ENCODE measurements at regions not wholly inside any gene's neighbourhood (a gene's known extent, or its start where the extent isn't known, plus 50 kb on each side); places are given as distances from the start of the nearest gene placed in this dataset.
"Not testable (repeated sequence)": the region's sequence is repeated elsewhere in the genome, so short reads cannot be mapped to it uniquely, and the experiment has no call there.

DNA sequence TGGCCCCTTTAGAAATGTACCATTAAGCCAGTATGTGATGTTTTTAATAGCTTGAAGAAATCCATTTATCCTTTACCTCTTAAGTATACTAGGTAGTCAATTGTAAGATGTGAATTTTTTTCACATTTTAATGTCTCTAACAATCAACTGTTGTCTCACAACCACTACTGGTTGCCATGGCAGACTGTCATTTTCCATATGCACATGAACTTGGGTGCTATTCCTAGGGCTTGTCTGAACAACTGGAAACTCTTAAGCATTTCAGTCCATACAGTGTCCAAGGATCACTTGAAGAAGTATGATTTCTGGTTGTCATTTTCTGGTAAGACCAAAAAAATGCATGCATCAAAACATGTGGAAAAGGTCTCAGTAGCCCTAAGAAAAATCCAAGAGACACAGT, 315.1 kb downstream of the HHIPL2 start:
- no peak for DNase-seq

DNA sequence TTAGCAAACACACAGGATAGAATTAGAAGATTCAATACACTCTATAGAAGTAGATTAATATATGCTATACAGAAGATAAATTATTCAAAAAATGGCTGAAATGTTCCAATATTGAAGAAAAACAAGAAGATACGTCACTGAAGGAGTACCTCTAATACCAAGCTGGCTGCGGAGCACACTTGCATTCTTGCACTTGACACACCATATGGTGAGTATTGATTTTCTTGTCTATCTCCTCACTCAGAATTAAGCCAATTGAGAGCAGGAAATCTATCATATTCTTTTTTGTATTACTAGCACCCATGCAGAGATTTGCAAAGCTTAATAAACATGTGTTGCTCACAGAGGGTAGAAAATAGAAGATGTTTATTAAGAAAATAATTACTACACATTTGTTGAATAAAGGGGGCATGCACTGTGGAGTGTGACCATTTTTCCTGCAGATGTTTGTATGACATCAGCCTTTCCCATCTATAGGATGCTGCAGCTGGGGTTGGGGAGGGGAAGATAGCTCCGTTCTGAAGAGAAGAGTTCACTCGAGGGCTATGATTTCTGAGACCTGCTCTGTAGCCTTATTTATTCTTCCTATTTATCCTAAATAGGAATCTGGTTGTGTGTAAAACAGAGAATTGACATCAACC, 318.1 kb downstream of the HHIPL2 start:
- no peak for DNase-seq

DNA sequence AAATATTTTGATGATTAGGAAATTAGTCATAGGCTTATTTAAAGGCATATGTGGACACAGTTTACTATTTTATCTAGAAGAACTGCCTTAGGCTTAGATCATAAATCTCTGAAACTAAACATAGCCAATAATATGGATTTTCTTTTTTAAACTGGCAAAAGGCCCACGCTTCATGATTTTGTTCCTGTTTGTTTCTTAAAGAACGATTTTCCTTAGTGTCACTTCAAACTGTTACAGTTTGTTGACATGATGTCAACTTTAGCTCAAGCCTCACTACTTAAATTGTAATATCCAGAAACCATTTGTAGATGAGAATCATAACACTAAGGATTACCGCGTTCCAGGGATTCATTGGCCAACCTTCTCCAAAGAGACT, 322.6 kb downstream of the HHIPL2 start:
- DNase-seq: no peak

DNA sequence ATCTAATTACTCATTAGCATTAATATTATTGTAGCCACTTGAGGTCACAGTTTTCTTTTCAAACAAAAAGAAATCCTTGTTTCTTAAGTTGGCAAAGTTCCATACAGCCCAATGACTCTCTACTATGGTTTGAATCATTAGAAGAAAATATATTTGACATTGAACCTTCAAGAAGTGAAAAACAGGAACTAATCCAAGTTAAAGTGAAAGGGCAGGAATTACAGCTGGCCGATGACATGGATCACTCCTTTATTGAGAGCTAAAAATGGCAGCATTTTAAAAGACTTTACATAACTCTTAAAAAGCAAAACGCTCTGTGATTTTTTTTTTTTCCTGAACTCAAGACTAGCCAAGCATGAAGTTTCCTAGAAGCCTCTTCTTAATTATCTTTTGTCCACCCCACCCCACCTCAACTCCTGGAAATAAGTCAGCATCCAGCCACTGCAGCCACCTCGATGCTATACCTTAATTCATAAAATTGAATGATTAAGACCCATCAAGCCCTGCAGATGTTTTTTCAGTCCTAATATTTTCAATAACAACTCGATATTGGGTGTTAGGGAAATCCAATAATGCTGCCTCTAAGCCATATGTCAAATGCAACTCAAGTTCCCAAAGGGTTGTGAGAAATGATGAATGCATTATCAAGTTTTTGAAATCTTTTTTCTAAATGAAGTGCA, 323.1 kb downstream of the HHIPL2 start:
- no peak for DNase-seq

DNA sequence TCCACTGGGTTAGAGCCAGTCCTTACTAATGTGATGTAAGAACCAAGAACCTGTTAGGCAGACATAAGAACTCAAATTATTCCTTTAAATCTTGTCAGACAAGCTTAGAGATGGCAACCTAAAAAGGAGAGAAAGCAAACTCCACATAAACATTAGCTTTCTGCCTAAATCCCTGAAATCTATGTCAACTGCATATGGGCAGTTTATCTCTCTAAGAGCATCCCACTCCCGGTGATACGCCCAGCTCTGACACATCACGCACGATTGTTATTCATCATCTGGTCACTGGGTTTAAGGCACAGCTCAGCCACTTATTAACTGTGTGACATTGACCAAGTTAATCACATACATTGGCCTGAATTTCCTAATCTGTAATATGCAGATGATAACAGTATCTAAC, 323.7 kb downstream of the HHIPL2 start:
- DNase-seq: no peak

DNA sequence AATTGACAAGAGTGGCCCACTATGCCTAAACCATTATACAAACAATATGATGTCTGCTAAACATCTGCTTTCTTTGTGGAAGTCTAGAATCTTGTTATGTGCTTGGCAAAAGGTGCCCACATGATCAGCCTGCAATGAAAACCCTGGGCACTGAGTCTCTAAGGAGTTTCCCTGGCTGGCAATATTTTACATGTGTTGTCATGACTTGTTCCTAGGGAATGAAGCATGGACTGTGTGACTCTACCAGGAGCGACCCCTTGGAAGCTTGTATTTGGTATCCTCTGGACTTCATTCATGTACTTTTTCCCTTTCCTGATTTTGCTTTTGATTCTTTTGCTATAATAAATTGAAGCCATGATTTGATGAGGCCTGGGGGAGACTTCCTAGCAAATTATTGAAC, 324.9 kb downstream of the HHIPL2 start:
- DNase-seq: no peak

DNA sequence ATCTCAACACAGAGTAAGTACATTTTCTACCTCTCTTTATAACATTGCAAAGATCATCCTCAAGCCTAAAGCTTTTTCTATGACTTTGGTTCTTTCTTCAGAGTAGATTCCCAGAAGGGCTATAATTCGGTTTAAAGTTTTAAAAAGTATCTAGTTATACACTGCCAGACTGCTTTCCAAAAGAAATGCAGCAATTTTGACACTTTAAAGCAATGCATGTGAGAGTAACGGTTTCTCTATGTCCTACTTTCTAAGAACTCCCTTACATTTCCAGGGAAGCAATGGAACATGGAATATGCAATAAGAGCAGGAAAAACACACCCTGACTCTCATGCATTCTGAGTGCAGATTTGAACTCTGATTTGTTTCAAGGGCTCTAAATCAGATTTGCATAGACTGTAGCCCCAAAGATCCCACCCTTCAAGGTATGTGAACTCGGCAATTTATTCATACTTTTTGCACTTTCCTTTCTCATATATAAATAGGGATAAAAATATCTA, 331.6 kb downstream of the HHIPL2 start:
- DNase-seq: no peak

DNA sequence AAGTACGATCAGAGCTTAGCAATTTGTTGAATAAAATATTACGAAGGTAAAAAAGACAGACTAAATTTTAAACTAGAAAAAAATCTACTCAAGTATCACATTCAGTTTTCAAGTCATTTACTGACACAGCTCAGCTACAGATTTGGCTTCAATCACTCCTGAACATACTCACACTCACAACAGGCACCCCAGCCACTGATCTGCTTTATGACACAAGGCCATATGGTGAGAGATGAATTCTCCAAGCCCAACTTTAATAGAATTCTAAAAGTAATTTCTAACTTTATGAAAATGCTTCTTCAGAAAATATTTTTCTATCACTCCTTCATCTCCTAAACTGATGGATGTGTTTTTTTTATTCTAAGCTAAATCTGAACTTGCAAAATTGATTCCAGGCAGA, 337.1 kb downstream of the HHIPL2 start:
- DNase-seq: no peak

DNA sequence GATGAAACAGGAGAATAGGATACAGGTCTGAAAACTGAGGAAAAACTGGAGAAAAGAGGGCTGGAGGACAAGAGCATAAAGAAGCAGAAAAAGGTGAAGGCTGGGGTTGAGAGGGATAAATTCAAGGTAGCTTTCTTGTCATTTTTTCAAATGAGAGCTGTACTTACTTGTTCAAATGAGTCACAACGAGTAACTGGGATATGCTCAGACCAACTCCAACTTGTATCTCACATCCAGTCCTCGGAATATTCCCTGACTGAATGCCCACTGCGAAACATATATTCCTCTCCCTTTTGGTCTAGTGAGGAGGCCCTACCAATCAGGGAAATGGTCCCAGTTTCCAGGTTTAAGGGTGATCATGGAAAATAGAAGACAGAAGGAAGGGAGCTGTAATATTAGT, 343.4 kb downstream of the HHIPL2 start:
- DNase-seq: no peak

DNA sequence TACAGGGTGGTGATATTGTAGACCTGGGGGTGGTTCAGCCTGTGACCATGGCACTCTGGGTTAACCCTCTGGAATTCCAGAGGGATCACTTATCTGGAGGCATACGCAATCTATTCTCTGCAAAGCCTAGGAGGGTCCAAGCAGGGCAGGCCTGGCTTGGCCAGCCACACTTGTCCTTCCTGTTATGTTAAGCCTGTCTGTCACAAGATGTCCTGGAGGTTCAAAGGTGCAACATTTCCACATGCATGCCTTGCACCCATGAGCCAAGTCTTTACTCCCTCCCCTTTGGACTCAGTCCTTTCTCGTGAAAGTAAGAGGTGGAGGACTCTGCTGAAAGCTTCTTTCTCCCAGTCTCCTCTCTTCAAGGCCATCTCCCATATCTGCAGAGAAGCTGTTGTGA, 345.1 kb downstream of the HHIPL2 start:
- DNase-seq: no peak

DNA sequence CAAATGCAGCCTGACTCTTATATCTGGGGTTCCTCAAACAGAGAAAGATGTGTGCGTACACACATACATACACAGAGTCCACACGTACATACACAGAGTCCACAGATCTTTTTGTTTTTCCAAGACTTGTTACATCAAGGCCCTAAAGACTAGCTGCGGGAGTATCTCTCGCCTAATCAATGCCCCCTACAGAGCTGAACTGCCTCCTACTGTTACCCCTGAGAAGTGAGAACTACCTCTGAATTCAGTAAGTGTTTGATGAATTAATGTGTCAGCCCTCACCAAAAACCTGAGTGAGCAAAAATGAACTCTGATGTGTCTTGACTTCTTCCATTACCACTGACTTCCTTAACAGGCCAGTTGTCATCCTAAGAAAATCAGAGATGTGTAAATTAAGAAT, 351.2 kb downstream of the HHIPL2 start:
- no peak for DNase-seq

DNA sequence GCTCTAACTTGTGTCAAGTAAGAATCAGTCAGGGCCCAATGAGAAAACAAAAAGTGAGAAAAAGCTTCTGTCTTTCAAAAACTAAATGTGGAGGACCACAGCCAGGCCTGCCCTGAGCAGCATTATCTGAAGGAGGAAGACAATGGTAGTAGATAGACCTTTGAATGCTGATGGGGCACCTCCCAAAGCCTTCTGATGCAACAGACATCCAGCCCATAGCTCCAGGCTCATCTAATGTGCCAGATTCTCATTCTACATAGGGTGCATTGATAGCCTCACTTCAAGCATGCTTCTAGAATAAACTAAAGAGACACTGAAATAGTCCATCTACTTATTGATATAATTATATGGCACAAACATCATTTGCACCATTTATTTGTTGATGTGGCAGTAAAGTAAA, 351.6 kb downstream of the HHIPL2 start:
- DNase-seq: no peak

DNA sequence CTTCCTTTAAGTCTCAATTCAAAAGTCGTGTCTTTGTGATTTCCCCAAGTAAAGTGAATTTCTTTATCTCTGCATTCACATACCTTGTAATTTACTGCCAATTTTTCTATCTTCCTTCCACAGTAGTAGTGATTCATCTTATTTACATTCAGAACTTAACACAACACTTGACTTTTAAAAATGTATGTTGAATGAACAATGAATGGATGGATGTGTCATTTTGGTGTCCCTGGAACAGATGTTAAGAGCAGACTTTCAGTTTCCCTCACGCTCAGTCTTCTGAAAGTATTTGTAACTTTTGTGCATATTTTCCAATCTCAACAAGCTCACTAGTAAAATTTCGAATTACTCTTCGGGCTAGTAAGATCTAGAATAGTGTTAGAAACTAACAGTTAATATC, 352.0 kb downstream of the HHIPL2 start:
- DNase-seq: no peak

DNA sequence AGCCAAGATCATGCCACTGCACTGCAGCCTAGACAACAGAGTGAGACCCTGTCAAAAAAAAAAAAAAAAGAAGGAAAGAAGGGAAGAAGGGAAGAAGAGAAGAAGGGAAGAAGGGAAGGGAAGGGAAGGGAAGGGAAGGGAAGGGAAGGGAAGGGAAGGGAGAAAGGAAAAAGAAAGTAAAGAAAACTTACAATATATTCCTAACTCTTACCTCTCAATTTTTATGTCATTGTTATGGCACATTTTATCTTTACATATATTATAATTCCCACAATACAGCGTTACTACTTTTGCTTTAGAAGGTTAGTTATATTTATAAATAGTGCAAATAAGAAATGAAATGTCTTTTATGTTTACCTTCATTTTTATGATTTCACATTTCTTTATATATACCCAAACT, 358.7 kb downstream of the HHIPL2 start:
- DNase-seq: no peak

DNA sequence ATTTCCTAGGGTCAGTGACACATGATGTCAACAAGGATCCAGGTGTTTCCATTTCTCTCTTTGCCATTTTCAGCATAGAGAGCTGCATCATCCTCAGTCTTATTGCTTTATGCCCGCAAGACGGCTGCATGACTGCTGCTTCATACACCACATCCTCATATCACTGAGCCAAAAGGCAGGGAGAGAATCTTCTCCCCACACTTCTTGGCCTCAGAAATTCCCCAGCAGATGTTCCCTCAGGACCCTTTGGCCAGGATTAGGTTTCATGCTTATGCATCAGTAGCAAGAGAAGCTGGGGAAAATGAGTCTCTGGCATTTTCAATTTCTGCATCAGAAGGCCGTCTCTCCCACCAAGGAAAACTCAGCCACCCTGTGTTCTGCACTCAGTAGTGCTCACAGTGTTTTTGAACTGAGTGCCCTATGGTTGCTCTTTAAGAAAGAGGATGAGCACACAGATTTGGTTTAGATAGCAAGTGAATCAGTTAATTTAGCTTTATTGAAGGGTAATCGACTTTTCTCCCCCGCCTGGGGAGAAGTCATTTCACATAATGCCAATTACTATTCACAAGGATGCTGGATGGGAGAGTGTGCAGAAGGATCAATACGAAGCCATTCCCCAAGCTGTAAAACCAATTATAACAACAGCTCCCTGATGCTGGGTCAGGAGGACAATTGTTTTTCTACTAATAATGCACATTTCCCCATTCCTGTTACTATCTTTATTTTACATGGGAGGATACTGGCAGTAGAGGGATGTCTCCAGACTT, 360.2 kb downstream of the HHIPL2 start:
- no peak for DNase-seq

DNA sequence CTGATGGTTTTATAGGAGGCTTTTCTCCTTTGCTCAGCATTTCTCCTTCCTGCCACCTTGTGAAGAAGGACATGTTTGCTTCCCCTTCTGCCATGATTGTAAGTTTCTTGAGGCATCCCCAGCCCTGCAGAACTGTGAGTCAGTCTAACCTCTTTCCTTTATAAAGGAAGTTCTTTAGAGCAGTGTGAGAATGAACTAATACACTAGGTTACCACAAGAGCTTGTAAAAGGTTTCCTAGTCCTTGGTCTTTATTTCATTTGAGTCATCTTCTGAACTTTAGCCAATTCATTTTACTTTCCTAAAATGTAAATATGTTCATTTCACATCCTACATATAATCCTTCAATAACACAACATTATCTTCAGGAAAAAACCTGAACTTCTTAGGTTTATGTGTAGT, 365.3 kb downstream of the HHIPL2 start:
- DNase-seq: no peak

DNA sequence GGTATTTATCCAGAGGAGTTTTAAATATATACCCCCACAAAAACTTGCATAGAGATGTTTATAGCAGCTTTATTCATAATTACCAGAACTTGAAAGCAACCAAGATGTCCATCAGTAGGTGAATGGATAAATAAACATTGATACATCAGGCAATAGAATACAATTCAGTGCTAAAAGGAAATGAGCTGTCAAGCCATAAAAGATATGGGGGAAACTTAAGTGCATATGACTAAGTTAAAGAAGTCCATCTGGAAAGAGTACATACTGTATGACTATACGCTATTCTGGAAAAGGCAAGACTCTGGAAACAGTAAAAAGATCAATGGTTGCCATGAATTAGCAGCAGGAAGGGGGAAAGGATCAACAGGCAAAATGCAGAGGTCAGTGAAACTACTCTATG, 366.7 kb downstream of the HHIPL2 start:
- DNase-seq: no peak

DNA sequence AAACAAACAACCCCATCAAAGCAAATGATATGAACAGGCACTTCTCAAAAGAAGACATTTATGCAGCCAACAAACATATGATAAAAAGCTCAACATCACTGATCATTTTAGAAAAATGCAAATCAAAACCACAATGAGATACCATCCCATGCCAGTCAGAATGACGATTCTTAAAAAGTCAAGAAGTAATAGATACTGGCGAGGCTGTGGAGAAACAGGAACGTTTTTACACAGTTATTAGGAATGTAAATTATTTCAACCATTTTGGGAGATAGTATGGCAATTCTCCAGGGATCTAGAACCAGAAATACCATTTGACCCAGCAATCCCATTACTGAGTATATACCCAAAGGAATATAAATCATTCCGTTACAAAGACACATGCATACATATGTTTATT, 370.4 kb downstream of the HHIPL2 start:
- DNase-seq: not testable (repeated sequence)

DNA sequence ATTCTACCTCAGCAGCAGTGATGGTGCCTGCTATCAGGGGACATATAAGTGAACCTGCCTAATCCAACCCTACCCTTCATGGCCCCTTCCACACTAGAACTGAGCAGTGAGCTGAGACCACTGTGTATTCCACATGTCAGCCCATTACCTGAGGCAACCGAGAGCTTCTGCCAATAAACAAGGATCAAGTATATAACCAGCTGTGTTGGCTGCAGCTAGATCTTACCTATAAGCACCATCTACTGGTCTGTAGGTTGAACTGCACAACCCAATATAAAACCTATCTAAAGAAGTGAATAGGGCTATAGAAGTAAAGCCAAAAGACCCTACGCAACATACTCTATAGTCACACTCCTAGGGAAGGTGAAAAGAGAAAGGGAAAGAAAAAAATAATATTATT, 376.9 kb downstream of the HHIPL2 start:
- peak; percentile 59 for DNase-seq

DNA sequence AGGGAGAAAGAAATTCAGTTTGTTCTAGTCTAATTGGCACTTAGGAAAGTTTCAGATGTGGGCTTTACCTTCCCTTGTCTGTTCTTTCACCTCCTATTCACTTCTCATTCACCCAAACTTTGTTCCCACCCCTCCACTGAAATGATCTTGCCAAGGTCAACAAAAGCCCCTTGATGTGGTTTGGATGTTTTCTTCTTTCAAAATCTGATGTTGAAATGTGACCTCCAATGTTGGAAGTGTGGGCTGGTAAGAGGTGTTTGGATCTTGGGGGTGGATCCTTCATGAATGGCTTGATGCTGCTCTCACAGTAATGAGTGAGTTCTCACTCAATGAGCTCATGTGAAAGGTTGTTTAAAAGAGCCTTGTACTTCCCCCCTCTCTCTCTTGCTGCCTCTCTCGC, 379.3 kb downstream of the HHIPL2 start:
- no peak for DNase-seq

DNA sequence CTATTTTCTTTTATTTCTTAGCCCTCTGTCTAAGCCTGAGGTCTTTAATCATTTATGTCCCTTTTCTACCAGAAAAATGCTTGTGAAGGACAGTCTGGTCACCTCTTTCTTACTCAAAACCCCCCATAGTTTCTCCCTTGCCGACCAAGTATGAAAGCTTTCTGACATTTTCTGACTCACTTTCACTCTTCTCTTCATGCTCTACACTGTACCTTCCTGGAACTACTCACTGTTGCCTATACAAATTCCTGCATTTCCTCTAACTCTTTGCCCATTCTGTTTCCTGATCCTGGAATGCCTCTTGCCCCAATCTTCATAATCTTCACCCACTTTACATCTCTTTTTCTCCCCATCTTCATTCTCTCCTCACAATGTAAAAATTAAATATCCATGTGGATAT, 380.0 kb downstream of the HHIPL2 start:
- DNase-seq: no peak

DNA sequence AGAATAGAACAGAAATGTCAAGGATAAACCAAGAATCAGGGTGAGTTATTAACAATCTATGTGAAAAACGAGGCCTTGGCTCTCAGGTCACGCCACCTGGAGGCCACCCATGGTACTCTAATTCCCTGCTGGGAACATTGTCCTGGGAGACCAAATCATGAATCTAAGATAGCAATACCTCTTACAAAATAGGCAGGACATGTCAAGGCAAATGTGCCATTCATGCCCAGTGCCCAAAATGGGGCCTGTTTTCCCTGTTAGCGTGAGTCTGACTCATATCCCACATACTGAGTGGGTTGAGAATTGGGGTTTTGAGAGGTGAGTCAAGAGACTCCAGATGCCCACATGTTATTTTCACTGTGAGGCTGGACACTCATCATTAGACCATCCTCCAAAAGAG, 380.8 kb downstream of the HHIPL2 start:
- peak; percentile 10 for DNase-seq

DNA sequence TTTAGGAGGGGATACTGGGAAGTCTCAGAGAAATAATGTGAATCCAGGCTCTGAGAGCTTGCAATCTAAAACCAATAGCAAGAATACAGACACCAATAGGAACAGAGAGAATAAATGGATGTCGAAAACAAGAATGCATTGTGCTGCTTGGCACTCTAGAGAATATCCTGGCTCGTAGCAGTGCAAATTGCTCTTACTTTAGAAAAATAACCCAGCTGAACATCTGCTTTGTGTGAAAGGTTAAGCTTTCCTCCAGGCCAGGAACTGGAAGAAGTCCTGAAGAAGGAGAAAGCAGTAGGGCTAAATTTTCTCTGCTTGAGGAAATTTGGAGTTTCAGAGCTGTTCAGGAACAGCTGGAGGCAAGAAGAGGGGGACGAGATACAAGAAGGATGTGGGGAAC, 382.3 kb downstream of the HHIPL2 start:
- no peak for DNase-seq

DNA sequence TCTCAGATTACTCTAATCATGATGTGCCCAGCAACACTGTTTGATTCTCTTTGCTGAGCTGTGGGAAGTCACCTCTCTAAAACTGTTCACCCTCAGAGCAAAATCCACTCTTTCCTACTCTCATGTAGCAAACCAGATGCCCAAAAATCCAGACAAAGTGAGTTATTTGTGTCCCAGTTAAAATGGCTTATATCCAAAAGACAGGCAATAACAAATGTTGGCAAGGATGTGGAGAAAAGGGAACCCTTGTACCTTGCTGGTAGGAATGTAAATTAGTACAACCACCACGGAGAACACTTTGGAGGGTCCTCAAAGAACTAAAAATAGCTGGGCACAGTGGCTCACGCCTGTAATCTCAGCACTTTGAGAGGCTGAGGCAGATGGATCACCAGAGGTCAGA, 384.0 kb downstream of the HHIPL2 start:
- DNase-seq: no peak

Measured in NCI-H1694 (cell line).